GM23338 (cell line): ENCODE measurements at regions not wholly inside any gene's neighbourhood (a gene's known extent, or its start where the extent isn't known, plus 50 kb on each side); places are given as distances from the start of the nearest gene placed in this dataset.

ENCODE experiments used
- CREB1 ChIP-seq: fragments of 250-450 bp; sonication (Bioruptor Pico); IDR thresholded peaks from 2 replicates; pipeline ENCODE4 v1.5.0; 2020; ENCODE audit warnings: low read depth, mild to moderate bottlenecking, moderate library complexity
- CTCF ChIP-seq, 2 experiments: fragments of 200-600 bp in 1 of 2; sonication (generic) in 1 of 2; conservative IDR thresholded peaks; 2 replicates each; pipeline versions ENCODE4 v1.5.1 to v1.6.1; 2016 to 2017; ENCODE audit warnings: antibody characterized with exemption in 2 of 2, low read depth in 2 of 2, mild to moderate bottlenecking in 2 of 2, moderate library complexity in 1 of 2
- ETS1 ChIP-seq: IDR thresholded peaks from 2 replicates; pipeline ENCODE4 v1.6.1; 2016; ENCODE audit warnings: antibody characterized with exemption
- EZH2 ChIP-seq: fragments of 200-600 bp; sonication (generic); IDR thresholded peaks from one replicate; pipeline ENCODE4 v1.8.0; 2017; ENCODE audit warnings: antibody characterized with exemption, mild to moderate bottlenecking, low read depth; ENCODE audit not compliant: unreplicated experiment
- EZH2phosphoT487 ChIP-seq: fragments of 200-600 bp; sonication (generic); IDR thresholded peaks from one replicate; pipeline ENCODE4 v1.8.1; 2018; ENCODE audit warnings: antibody characterized with exemption; ENCODE audit not compliant: unreplicated experiment
- POLR2AphosphoS5 ChIP-seq: IDR thresholded peaks from 2 replicates; pipeline ENCODE4 v1.6.1; 2016; ENCODE audit warnings: antibody characterized with exemption, low read depth
- REST ChIP-seq: IDR thresholded peaks from one replicate; pipeline ENCODE4 v1.6.1; 2018; ENCODE audit warnings: antibody characterized with exemption; ENCODE audit not compliant: unreplicated experiment
- ZNF114 ChIP-seq: fragments of 250-450 bp; sonication (Bioruptor Pico); IDR thresholded peaks from 2 replicates; pipeline ENCODE4 v1.5.0; 2020; ENCODE audit warnings: mild to moderate bottlenecking, moderate library complexity
- ZNF331 ChIP-seq: fragments of 250-450 bp; sonication (Bioruptor Pico); IDR thresholded peaks from 2 replicates; pipeline ENCODE4 v1.5.0; 2020; ENCODE audit warnings: low read depth, mild to moderate bottlenecking, moderate library complexity

DNA sequence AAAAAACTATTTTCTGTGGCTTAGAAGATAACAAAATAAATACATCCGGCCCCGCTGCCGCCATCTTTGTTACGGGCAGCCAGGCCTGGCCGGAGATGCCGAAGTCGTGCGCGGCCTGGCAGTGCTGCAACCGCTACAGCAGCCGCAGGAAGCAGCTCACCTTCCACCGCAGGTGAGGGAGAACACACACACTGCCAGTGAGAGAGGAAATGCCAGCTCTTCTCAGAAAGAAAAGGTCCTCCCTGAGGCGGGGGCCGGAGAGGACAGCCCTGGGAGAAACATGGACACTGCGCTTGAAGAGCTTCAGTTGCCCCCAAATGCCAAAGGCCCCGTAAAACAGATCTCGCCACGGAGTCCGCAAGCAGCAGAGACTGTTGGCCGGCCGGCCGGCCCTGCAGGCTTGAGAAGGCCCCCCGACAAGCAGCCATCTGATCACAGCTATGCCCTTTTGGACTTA is 323.2 kb downstream of the AMY1C start:
- TF ChIP-seq CREB1 (CRISPR knock-in tag): no peak
- no peak for TF ChIP-seq REST
- TF ChIP-seq EZH2: no peak
- no peak for TF ChIP-seq CTCF (conservative IDR thresholded peaks at IDR 0.05; ENCODE audit: low read depth in 2 of 2)
- no peak for TF ChIP-seq ZNF331 (CRISPR knock-in tag)
- TF ChIP-seq POLR2AphosphoS5: no peak
- no peak for TF ChIP-seq EZH2phosphoT487
- TF ChIP-seq ETS1: no peak
- TF ChIP-seq ZNF114 (CRISPR knock-in tag): no peak
